ENCODE measurements at regions not wholly inside any gene's neighbourhood (a gene's known extent, or its start where the extent isn't known, plus 50 kb on each side); places are given as distances from the start of the nearest gene placed in this dataset.
"Not testable (repeated sequence)": the region's sequence is repeated elsewhere in the genome, so short reads cannot be mapped to it uniquely, and the experiment has no call there.

GRCh38 chr12:131642101-131642540, 68.8 kb upstream of the SFSWAP start:
- DNase-seq: peak; percentile 21

- DNase-seq: no peak
Measured at GRCh38 chr12:131642771-131643170, 68.1 kb upstream of the SFSWAP start.

GRCh38 chr12:131643631-131644452, 67.0 kb upstream of the SFSWAP start:
- DNase-seq: no peak

GRCh38 chr12:131644481-131644880, 66.4 kb upstream of the SFSWAP start:
- no peak for DNase-seq

- not testable (repeated sequence) for DNase-seq
Measured at GRCh38 chr12:131644917-131645316, 66.0 kb upstream of the SFSWAP start.

- DNase-seq: not testable (repeated sequence)
Measured at GRCh38 chr12:131645557-131645956, 65.3 kb upstream of the SFSWAP start.

DNA sequence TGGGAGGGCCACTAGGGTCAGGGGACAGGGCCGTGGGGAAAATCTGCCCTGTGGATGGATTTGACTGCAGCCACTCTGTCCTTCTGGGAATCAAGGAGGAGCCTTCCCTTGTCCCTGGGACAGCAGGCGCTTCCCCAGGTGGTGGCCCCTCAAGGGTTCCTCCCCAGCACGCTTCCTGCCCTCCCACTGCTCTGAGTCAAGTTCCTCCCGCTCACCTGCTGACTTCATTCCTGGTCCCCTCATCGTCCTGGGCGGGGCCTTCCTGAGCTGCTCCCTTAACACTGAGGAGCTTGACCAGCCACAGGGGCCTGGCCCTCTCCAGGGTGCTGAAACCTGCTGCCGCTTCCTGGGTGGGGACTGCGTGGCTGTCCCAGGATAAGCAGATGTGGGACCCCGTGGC, 64.4 kb upstream of the SFSWAP start:
- not testable (repeated sequence) for DNase-seq

DNA sequence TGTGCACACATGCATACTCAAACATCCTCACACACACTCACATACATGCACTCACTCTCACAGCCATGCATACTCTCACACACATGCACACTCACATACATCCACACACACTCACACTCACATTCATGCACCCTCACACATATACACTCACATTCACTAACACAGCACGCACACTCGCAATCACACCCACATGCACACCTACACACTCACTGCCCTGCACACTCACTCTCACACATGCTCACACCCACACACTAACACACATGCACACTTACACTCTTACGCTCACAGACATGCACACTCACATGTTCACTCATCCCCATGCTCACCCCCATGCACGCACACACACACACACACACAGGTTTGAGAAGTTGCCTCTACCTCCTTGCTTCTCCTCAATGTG, 63.2 kb upstream of the SFSWAP start:
- no peak for DNase-seq

DNA sequence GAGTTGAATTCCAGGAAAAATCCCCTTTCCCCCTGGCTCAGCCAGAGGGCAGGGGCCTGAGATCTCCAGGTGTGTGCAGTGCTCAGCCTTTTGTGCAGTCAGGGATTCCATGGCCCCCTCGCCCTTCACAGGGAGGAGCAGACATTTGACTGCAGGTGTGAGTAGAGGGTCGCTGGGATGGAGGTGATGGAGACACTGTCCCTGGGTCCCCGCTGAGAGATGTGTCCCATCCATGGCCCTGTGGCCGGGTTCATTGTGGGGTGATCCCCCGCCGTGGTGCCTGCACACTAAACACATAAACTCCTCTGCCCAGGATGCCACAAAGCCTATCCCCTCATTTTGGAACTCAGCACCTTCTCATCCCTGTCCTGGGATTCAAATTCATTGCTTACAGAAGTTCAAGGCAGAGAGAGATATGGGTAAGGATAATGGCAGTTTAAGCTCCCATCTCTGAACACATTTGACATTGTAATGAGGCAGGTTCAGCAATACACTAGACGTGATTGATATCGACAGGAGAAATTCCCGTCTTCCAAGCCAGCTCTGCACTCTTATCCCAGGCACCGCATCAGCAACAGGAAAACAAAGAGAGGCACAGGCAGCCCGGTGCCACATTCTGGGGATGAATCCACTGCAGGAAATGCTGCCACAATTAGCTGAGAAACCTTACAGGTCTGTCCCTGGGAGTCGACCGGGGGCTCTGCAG, 55.3 kb upstream of the SFSWAP start:
- not testable (repeated sequence) for DNase-seq

GRCh38 chr12:131656796-131657195, 54.1 kb upstream of the SFSWAP start:
- not testable (repeated sequence) for DNase-seq

- DNase-seq: not testable (repeated sequence)
Measured at GRCh38 chr12:131658605-131659004, 52.3 kb upstream of the SFSWAP start.

DNA sequence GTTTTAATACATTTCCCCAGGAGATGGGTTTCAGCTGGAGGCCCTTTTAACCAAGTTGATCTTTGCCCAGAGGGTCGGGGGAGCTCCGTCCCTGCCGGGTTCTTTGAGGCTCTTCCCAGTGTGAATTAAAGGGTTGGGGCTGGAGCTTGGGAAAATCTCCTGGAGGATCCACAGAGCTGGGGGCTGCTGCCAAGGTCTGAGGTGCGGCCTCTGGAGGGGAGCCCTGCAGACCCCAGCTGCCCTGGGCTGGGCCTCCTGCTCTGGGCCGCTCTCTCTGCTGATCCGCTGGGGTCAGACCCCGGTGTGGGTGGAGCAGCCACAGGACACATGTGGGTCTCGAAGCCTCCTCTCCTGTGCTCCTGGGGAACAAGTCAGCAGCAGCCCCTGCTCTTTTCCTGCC, 51.4 kb upstream of the SFSWAP start:
- not testable (repeated sequence) for DNase-seq

DNA sequence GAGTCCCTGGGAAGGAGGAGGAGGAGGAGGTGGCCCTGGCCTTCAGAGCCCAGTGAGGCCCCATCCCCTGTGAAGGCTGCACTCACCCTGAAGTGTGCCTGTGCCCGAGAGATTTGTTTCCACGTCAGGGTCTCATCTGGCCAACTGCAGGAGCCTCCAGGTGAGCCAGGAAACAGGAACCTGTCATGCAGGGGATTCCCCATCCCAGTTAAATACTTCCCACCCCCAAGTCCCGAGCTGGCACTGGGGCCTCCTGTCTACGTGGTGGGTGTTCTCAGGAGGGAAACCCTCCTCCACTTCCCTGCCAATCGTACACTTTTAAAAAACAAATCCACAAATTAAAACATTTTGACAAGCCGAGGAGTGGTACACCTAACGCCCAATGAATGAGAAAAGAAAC, 50.9 kb upstream of the SFSWAP start:
- not testable (repeated sequence) for DNase-seq

DNA sequence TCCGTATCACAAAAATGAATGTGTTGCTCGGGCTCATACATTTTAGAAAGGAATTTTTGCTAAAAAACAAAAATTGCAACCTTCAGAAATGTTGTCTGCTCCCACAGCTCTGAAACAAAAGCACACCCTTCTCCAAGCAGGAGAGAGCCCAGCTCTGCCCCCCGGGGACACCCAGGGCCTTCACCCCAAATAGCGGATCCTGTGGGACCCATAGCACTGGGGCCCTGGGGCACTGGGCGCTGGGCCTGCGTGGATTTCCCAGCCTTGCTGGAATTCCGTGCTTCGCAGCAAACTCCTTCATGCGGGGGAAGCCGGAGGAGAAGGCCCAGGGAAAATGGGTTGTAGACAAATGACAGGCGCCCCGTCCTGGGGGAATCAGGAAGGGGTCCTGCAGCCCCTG, 50.5 kb upstream of the SFSWAP start:
- not testable (repeated sequence) for DNase-seq

Measured in stimulated activated CD4-positive, alpha-beta T cell treated with anti-CD3 and anti-CD28 coated beads, Interleukin-1b, Interleukin-23, amount 100 ng/mL, for 48 hours (primary cell).